HEK293T (cell line): ENCODE measurements at regions not wholly inside any gene's neighbourhood (a gene's known extent, or its start where the extent isn't known, plus 50 kb on each side); places are given as distances from the start of the nearest gene placed in this dataset.
A peak's percentile ranks its signal among the peaks of the same experiment; 100 is the strongest.
"Not testable (repeated sequence)": the region's sequence is repeated elsewhere in the genome, so short reads cannot be mapped to it uniquely, and the experiment has no call there.

Experiments used
- CTCF ChIA-PET: fragments of 350-600 bp; formaldehyde crosslinking; extraction: SDS; loops from one replicate; lab custom pipeline; 2021; ENCODE audit warnings: antibody characterized with exemption, inconsistent platforms; lab: Yijun Ruan, JAX
- POLR2A ChIA-PET: fragments of 350-600 bp; formaldehyde crosslinking; extraction: SDS; loops from one replicate; lab custom pipeline; 2020; ENCODE audit warnings: antibody characterized with exemption, inconsistent platforms; lab: Yijun Ruan, JAX
- DNase-seq: peaks from one replicate; pipeline ENCODE4 v3.0.0; 2012; ENCODE audit warnings: mixed read lengths; ENCODE audit errors: extremely low spot score
- ARNT ChIP-seq: fragments of 450-650 bp; IDR thresholded peaks from 2 replicates; pipeline ENCODE4 v1.6.1; 2017; ENCODE audit warnings: mild to moderate bottlenecking
- BHLHE40 ChIP-seq: fragments of 450-650 bp; IDR thresholded peaks from 2 replicates; pipeline ENCODE4 v1.6.1; 2016; ENCODE audit warnings: mild to moderate bottlenecking, moderate library complexity, borderline replicate concordance
- CTBP1 ChIP-seq: fragments of 450-650 bp; IDR thresholded peaks from 2 replicates; pipeline ENCODE4 v1.6.1; 2016; ENCODE audit warnings: borderline replicate concordance
- ELF4 ChIP-seq: fragments of 450-650 bp; IDR thresholded peaks from 2 replicates; pipeline ENCODE4 v1.6.1; 2017; ENCODE audit warnings: antibody characterized with exemption
- FOXA1 ChIP-seq: fragments of 450-650 bp; IDR thresholded peaks from 2 replicates; pipeline ENCODE4 v1.6.1; 2016; ENCODE audit warnings: mild to moderate bottlenecking
- FOXK2 ChIP-seq: fragments of 450-650 bp; IDR thresholded peaks from 2 replicates; pipeline ENCODE4 v1.6.1; 2016; ENCODE audit warnings: mild to moderate bottlenecking
- FOXM1 ChIP-seq: fragments of 450-650 bp; IDR thresholded peaks from 2 replicates; pipeline ENCODE4 v1.6.1; 2017; ENCODE audit warnings: mild to moderate bottlenecking, borderline replicate concordance
- HDGF ChIP-seq: fragments of 450-650 bp; IDR thresholded peaks from 2 replicates; pipeline ENCODE4 v1.6.1; 2017; ENCODE audit warnings: antibody characterized with exemption, borderline replicate concordance
- L3MBTL2 ChIP-seq: fragments of 450-650 bp; conservative IDR thresholded peaks from 2 replicates; pipeline ENCODE4 v1.6.1; 2016; ENCODE audit warnings: mild to moderate bottlenecking
- LEF1 ChIP-seq: fragments of 450-650 bp; IDR thresholded peaks from 2 replicates; pipeline ENCODE4 v1.6.1; 2017; ENCODE audit warnings: mild to moderate bottlenecking, borderline replicate concordance
- NFRKB ChIP-seq: fragments of 450-650 bp; IDR thresholded peaks from 2 replicates; pipeline ENCODE4 v1.6.1; 2016; ENCODE audit warnings: mild to moderate bottlenecking, moderate library complexity
- PKNOX1 ChIP-seq: fragments of 450-650 bp; IDR thresholded peaks from 2 replicates; pipeline ENCODE4 v1.6.1; 2016
- SP1 ChIP-seq: fragments of 450-650 bp; IDR thresholded peaks from 2 replicates; pipeline ENCODE4 v1.6.1; 2017
- SUZ12 ChIP-seq: fragments of 450-650 bp; IDR thresholded peaks from 2 replicates; pipeline ENCODE4 v1.6.1; 2016; ENCODE audit warnings: mild to moderate bottlenecking
- TARDBP ChIP-seq: fragments of 450-650 bp; IDR thresholded peaks from 2 replicates; pipeline ENCODE4 v1.6.1; 2016
- ZNF384 ChIP-seq: fragments of 450-650 bp; IDR thresholded peaks from 2 replicates; pipeline ENCODE4 v1.6.1; 2016

- TF ChIP-seq BHLHE40 = no peak
- TF ChIP-seq PKNOX1 = no peak
- TF ChIP-seq LEF1 = no peak
- TF ChIP-seq L3MBTL2 = no peak
- ChIA-PET CTCF (no interaction called here), POLR2A (no interaction called here)
- peak; percentile 33 for DNase-seq
Measured at GRCh38 chr6:121932076-121932991, 467.1 kb upstream of the HSF2 start.

- DNase-seq = no peak
- CTCF ChIA-PET = no interaction called here
Measured at GRCh38 chr6:121934451-121934850, 465.0 kb upstream of the HSF2 start.

GRCh38 chr6:121940728-121941127 is 458.7 kb upstream of the HSF2 start:
- CTCF ChIA-PET = no interaction called here

More at GRCh38 chr6:121934451-121934850, 465.0 kb upstream of the HSF2 start:
- POLR2A ChIA-PET = no interaction called here
- no peak for TF ChIP-seq FOXA1
- TF ChIP-seq NFRKB = no peak
- no peak for TF ChIP-seq FOXK2
- TF ChIP-seq BHLHE40 = no peak
- TF ChIP-seq ELF4 = no peak
- no peak for TF ChIP-seq FOXM1
- TF ChIP-seq L3MBTL2 = no peak
- TF ChIP-seq SP1 = no peak
- no peak for TF ChIP-seq LEF1

GRCh38 chr6:121944354-121944753 is 455.1 kb upstream of the HSF2 start:
- no peak for TF ChIP-seq LEF1
- TF ChIP-seq CTBP1 = no peak
- no peak for TF ChIP-seq TARDBP
- peak; percentile 50; the same call in 1 of the 2 replicates for TF ChIP-seq PKNOX1
- DNase-seq = no peak
- ChIA-PET CTCF (no interaction called here), POLR2A (no interaction called here)

More at GRCh38 chr6:121940728-121941127, 458.7 kb upstream of the HSF2 start:
- TF ChIP-seq TARDBP (no peak), ELF4 (no peak), BHLHE40 (no peak), NFRKB (no peak), FOXM1 (no peak)
- POLR2A ChIA-PET = no interaction called here
- no peak for DNase-seq

GRCh38 chr6:121951123-121951522 is 448.3 kb upstream of the HSF2 start:
- POLR2A ChIA-PET = no interaction called here
- TF ChIP-seq BHLHE40 = no peak
- no peak for TF ChIP-seq LEF1
- no peak for TF ChIP-seq ARNT
- TF ChIP-seq PKNOX1 = no peak
- TF ChIP-seq SUZ12 = no peak
- TF ChIP-seq NFRKB = no peak
- TF ChIP-seq ELF4 = no peak
- no peak for TF ChIP-seq FOXA1
- TF ChIP-seq SP1 = no peak
- TF ChIP-seq FOXK2 = no peak
- no peak for TF ChIP-seq HDGF
- no peak for TF ChIP-seq ZNF384
- no peak for TF ChIP-seq CTBP1
- no peak for TF ChIP-seq TARDBP
- no peak for TF ChIP-seq L3MBTL2
- no peak for TF ChIP-seq FOXM1
- DNase-seq = no peak
- CTCF ChIA-PET = no interaction called here

GRCh38 chr6:121951918-121952379 is 447.5 kb upstream of the HSF2 start:
- TF ChIP-seq ZNF384 = no peak
- TF ChIP-seq FOXA1 = no peak
- no peak for TF ChIP-seq PKNOX1
- no peak for TF ChIP-seq FOXM1
- no peak for TF ChIP-seq SP1
- no peak for TF ChIP-seq SUZ12
- no peak for TF ChIP-seq CTBP1
- TF ChIP-seq L3MBTL2 = no peak
- no peak for TF ChIP-seq NFRKB
- no peak for TF ChIP-seq BHLHE40
- no peak for TF ChIP-seq LEF1
- no peak for TF ChIP-seq HDGF
- TF ChIP-seq TARDBP = no peak
- TF ChIP-seq FOXK2 = no peak
- no peak for TF ChIP-seq ELF4
- no peak for TF ChIP-seq ARNT
- POLR2A ChIA-PET = no interaction called here

GRCh38 chr6:121955401-121955800 is 444.1 kb upstream of the HSF2 start:
- POLR2A ChIA-PET, DNase-seq, CTCF ChIA-PET: not testable (repeated sequence)

More at GRCh38 chr6:121951918-121952379, 447.5 kb upstream of the HSF2 start:
- no peak for DNase-seq
- CTCF ChIA-PET = no interaction called here
